Nucleus accumbens (tissue), 56 donors: ENCODE measurements at regions not wholly inside any gene's neighbourhood (a gene's known extent, or its start where the extent isn't known, plus 50 kb on each side); places are given as distances from the start of the nearest gene placed in this dataset.
A peak's percentile ranks its signal among the peaks of the same experiment; 100 is the strongest.

ENCODE experiments used
- DNase-seq, 56 donors: peaks; one replicate each; lab custom pipeline; 2025; lab: John Stamatoyannopoulos, UW

GRCh38 chr11:134642206-134642605, 230.2 kb upstream of the B3GAT1 start:
- DNase-seq = no peak

- no peak for DNase-seq
Observed at GRCh38 chr11:134640971-134641968, 229.2 kb upstream of the B3GAT1 start.

DNA sequence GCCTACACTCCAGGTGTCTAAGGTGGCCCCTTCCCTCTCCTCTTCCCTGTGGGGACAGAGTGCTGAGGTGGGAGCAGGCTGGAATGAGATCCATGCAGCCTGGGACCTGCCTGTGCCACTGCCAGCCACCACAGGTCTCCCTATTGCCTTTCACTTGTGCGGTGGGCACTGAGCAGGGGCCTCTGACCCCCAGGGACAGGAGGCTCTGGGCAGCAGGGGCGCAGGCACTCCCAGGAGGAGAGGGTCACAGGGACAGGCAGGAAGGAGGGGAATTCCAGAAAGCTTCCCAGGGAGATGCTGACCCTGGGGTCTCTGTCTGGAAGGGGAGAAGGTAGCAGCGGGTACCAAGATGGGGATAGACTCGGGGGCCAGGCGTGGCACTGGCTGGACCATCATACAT, 228.5 kb upstream of the B3GAT1 start:
- no peak for DNase-seq

DNA sequence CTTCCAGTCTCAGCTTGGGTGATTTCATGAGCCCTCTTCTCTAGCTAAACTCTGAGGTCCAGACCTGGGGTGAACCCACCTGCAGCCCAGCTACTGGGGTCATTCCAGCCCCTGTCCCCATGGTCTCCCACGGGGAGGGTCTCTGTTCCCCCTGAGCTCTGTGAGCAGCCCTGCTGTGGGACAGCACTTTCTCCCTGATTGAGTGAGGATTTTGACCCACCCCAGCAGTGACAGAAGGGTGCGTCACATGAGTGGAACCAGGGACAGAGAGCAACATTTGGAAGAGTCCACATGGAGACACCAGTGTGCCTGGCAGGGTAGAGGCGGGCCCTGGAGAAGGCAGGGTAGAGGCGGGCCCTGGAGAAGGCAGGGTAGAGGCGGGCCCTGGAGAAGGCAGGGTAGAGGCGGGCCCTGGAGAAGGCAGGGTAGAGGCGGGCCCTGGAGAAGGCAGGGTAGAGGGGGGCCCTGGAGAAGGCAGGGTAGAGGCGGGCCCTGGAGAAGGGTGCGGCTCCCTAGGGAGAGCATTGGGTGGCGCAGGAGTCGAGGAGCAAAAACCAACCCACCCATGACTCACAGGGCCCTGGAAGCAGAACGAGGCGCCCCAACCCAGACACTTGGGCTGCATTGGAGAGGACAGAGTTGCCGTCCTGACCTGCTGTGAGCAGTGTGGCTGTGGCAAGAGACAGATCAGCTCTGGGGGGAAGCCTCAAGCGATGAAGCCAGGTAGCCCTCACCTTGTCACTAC, 227.7 kb upstream of the B3GAT1 start:
- no peak for DNase-seq

DNA sequence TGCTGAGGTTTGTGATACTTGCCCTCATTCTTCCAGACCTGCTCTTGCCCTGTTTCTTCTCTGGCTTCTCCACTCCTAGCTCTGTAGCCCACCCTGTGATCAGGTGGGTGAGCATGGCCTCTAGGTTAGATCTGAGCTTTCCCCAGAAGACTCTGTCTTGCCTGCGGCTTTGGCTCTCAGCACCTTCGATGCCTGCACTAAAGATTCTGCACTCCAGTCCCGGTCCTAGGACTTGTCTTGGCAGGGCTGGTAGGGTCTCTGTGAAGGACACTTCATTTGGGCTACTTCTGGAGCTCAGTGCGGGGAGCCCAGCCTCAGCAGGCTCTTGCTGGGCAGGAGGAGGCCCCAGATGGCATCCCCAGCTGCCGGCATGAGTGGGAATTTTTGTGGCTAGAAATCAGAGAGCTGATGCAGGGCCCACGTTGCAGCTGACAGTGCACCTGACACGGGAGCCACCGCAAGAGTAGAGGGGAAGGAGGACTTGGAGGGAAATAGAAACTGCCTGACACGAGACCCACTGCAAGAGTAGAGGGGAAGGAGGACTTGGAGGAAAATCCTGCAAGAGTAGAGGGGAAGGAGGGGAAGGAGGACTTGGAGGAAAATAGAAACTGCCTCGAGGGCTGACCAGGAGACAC, 226.9 kb upstream of the B3GAT1 start:
- no peak for DNase-seq

- no peak for DNase-seq
Observed at GRCh38 chr11:134637091-134638015, 225.3 kb upstream of the B3GAT1 start.

- DNase-seq = no peak
Observed at GRCh38 chr11:134636071-134636470, 224.0 kb upstream of the B3GAT1 start.

DNA sequence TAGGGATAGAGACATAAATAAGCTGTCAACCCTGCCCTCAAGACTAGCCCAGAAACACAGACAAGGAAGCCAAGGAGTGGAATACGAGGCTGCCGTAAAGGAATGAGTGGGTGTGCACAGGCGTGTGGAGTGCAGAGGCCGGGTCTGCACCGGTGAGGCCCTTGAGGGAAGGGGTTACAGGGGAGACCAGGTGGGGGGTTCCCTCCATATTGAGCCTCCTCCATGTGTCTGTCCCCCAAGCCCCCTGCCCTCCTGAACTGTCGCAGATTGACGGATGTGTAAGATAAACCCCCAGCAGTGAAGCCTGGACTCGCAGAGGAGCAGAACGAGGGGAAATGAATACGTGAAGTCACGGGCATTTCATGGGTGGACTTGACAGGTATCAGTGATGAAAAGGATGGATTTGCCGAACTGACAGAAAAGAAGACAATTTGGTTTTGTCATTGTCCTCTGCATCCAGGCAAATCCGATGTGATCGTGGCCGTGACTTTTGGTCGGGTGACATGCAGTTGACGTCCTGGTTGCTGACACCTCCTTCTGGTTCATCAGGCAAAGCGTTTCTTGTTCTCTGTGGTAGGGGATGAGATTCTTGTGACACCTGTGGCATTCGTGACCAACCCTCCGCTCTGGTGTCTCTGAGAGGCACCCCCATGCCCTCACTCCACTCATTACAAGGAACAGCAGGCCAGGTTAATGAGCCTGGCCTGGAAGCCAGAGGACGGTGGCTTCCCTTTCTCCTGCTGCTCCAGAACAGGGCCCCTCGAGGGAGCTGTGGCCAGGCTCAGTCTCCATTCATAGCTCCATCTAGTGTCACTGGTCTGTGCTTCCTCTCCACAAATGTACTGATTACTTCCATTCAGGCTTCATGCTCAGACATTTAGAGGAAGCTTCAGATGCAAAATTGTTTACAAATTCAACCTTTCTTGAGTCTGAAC, 223.1 kb upstream of the B3GAT1 start:
- peak in 12 of 56 donors; percentile 2 to 48 (median 9) for DNase-seq

GRCh38 chr11:134633276-134633675, 221.2 kb upstream of the B3GAT1 start:
- DNase-seq = no peak

- DNase-seq = peak in 1 of 56 donors; percentile 18
Observed at GRCh38 chr11:134632347-134633119, 220.5 kb upstream of the B3GAT1 start.

DNA sequence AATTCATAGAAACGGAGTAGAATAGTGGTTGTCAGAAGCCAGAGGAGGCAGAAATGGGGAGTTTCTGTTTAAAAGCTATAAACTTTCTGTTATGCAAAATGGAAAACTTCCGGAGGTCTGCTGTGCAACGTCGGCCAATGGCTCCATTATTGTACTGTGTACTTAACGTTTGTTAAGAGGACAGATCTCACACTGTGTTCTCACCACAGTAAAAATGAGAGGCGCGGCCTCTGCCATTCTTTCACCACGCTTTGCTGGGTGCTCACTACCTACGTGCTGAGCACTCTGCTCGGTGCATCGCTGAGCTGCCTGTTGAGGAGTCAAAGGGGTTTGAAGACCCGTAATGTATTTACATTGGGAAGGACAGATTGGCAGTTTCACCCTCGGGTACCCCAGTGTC, 218.8 kb upstream of the B3GAT1 start:
- DNase-seq = no peak

DNA sequence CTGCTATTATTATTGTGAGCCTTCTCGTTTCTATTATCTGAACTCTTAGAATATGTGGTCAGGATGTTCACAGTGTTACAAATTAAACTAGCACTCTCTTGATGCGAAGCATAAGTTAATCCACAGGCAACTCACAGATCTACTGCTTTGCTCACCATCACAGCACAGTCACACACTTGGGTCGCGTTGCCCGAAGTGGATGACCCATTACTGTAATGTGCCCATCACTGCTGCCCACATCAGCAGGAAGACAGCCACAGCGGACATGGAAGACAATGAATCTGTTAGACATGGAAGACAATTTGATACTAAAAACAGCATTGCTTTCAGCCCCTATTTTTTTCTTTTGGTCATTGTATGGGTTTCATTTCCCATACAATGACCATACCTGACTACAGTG, 216.4 kb upstream of the B3GAT1 start:
- no peak for DNase-seq

DNA sequence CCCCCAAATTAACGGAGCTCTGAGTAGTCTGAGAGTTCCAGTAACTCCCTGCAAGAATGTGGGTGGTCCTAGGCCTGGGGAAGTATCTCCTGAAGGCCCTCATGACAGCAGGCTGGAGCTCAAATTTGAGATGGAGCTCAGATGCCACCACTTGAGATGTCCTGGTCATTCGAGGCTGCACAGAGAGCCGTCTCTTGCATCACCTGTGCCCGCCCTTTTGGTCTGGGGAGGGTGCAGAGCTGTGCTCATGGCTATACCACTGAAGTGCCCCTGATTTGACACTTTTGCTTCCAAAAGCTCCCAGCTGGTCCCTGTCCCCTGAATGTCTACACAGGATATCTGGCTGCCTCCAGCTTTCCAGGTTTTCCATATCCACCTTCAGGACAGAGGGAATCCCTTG, 214.0 kb upstream of the B3GAT1 start:
- DNase-seq = no peak

DNA sequence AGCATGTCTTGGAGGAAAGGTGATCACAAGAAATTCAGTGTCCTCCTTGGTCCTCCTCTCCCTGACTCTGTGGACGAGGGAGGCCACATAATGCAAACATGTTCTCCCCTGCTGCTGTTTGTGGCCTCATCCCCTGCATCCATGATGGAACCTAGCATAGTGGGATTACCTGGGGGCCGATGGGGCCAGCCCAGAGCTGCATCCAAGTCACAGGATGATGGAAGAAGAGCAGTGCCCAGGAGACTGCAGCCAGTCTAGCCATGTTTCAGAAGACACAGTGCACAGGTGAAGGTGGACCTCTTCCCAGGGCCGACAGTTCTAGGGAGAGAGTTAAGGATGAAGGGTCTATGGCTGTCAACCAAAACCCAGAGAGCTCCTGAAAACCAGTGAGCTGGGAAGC, 213.6 kb upstream of the B3GAT1 start:
- no peak for DNase-seq

DNA sequence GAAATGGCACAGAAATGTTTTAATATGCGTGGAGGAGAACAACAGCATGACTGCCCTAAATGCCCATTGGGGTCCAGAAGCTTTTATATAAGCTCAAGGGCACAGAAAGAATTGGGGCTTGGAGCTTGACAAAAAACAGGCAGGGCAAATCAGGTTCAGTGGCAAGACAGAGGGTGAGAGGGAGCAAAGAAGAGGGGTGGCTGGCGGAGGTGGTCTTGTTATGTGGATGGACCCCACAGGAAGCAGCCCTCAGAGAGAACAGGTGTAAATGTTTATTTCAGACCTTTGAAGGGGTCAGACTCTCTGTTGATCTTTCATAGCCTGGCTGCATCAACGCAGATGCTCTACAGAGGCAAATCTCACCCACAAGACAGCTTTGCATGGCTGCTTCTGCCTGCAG, 213.1 kb upstream of the B3GAT1 start:
- no peak for DNase-seq

- DNase-seq = no peak
Observed at GRCh38 chr11:134624166-134624920, 212.3 kb upstream of the B3GAT1 start.

DNA sequence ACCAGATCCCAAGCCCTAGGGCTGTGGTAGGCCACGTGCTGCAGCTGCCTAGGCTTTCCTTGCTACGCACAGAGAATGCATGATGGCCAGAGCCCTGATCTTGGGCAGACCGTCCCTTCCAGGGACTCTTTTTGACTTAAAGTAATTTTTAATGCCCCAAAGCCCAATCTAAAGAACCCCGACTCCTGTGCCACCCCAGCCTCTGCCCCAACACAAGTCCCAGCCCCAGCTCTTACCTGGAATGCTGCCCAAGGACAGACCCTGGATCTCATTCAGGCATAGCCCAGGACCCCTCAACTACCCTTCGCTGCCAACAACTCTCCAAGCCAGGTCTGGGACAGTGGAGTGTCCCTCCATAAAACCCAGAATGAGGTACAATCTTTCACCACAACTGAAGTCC, 211.7 kb upstream of the B3GAT1 start:
- DNase-seq = no peak
